HG02588 (cell line): ENCODE measurements at regions not wholly inside any gene's neighbourhood (a gene's known extent, or its start where the extent isn't known, plus 50 kb on each side); places are given as distances from the start of the nearest gene placed in this dataset.
"Not testable (repeated sequence)": the region's sequence is repeated elsewhere in the genome, so short reads cannot be mapped to it uniquely, and the experiment has no call there.

Source experiments
- ATAC-seq: cut with Tn5 transposase; IDR thresholded peaks from one replicate; pipeline ENCODE4 v1.9.1; 2021; ENCODE audit warnings: mild to moderate bottlenecking, moderate library complexity; ENCODE audit not compliant: unreplicated experiment

DNA sequence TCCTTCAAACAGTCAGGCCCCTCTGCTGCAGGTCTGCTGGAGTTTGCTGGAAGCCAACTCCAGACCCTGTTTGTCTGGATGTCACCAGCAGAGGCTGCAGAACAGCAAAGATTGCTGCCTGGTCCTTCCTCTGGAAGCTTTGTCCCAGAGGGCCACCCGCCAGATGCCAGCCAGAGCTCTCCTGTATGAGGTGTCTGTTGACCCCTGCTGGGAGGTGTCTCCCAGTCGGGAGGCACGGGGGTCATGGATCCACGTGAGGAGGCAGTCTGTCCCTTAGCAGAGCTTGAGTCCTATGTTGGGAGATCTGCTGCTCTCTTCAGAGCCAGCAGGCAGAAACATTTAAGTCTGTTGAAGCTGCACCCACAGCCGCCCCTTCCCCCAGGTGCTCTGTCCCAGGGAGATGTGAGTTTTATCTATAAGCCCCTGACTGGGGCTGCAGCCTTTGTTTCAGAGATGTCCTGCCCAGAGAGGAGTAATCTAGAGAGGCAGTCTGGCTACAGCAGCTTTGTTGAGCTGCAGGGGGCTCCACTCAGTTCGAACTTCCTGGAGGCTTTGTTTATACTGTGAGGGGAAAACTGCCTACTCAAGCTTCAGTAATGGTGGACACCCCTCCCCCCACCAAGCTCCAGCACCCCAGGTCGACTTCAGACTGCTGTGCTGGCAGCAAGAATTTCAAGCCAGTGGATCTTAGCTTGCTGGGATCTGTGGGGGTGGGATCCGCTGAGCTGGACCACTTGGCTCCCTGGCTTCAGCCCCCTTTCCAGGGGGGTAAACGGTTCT, 72.1 kb downstream of the OGFRL1 start:
- ATAC-seq, result not testable (repeated sequence)

DNA sequence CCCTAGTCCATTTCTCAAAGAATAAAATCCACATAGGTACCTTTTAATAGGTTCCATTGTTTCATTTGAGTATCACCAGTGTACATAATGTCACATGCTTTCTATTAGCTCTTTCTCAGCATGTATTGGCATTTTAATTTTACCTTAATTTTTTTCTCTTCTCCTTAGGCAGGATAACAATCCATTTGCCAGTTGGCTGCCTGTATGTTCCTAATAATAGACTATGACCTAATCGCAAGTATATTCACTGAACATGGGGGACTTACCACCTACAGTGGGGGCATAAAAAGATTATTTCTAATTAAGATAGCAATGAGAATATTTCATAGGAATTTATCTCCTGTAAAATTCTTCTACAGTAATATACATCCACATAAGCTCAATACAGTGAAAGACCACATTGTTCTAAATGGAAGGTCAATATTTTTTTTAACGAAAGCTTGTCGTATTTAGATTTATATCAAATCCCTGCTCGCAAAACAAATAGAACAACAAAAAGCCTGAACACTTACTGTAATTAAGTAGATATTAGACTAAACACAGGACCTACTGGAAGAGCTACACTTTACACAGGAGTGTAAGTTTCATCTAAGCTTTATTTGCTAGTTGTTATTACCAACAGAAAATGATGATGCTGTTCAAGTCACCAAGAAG, 76.4 kb downstream of the OGFRL1 start:
- no peak for ATAC-seq

DNA sequence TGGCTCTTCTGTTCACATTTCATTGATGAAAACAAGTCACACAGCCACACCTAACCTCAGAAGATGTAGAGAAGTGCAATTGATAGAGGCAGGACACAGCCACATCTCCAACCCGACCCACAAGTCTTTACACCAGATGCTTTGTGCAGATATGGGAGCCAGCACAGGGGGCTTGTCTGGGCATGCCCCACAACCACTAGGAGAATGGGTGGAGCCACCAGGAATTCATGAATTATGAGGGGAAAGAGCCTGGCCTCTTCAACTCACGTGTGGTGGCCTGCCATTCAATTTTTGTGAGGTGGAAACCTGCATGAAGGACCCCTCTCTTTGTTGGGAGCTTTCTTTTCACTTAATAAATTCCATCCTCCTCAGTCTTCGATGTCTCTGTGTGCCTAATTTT, 79.1 kb downstream of the OGFRL1 start:
- ATAC-seq, result no peak

DNA sequence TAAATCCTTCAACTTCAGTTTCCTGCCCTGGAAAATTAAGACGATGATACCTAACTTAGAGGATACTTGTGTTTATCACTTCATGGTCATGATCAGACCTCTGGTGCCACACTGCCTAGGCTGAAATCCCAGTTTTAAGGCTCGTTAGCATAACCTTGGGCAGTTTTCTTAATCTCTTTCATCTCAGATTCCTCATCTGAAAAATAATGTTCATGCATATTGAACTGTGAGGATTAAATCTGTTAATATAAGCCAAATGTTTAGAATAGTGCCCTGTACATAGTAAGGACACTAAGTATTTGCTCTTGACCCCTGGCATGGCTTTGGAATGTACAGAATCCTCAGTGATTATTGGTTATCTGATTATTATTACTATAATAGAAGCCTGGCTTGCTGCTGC, 79.7 kb downstream of the OGFRL1 start:
- ATAC-seq, result no peak

GRCh38 chr6:71371559-71371958, 82.9 kb downstream of the OGFRL1 start:
- ATAC-seq, result no peak

GRCh38 chr6:71373943-71374342, 85.3 kb downstream of the OGFRL1 start:
- ATAC-seq, result no peak

DNA sequence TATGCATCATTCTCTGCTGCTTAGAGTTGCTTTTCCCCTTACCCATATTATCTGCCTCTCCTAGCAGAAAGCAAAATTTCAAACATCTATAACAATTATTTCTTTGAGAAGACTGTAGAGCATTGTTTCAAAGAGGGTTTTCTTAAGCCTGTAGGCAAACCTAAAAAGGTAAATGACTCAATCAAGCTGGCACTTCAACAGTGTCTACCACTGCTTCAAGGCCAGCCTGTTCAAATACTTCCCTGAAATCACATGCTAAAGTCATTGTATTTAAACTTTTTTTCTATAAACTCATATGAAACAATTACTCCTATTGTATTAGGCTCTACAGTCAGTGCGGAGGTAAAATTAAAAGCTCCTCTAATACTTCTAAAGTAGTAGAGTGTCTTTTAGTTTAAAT, 87.1 kb downstream of the OGFRL1 start:
- no peak for ATAC-seq

- ATAC-seq, result no peak
Observed at GRCh38 chr6:71376830-71377229, 88.2 kb downstream of the OGFRL1 start.

DNA sequence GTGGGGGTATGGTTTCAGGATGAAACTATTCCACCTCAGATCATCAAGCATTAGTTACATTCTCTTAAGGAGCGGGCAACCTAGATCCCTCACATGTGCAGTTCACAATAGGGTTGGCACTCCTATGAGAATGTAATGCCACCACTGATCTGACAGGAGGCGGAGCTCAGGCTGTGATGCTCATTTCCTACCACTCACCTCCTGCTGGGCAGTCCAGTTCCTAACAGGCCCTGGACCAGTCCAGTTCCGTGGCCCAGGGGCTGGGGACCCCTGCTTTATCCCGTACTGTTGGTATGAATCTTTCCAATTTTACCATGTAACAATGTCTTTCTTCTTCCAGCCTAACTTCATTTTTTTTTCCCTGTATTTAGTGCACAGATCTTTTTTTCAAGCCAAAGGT, 94.9 kb downstream of the OGFRL1 start:
- ATAC-seq, result no peak

- ATAC-seq, result no peak
Observed at GRCh38 chr6:71383901-71384489, 95.4 kb downstream of the OGFRL1 start.

DNA sequence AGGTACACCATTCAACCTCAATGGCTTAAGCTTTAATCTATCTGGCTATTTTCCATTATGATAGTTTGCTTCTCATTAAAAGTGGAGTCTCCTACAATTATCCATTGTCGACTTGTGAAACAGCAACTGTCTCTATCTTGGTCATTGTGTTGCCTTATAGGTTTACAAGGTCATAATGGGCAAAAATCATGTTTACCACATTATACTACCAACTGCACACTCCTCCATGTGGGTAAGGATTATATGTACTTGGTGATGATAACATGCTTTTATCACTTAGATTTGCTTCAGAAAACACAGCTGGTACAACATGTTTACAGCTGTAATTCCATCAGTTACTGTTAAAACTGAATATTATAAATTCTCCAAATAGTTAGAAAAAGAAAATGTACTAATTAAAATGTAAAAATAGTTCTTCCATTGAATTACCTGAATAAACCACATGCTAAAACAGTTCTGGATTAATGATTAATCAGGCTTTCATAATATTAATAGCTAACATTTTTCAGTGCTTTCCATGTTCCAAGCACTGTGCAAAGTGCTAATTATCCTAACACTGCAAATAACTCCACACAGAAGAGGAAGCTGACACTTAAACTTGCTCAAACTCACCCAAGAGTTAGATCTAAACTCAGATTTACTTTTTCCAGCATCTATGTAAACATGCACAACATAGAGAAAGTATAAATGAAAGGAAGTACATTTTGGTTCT, 96.7 kb downstream of the OGFRL1 start:
- ATAC-seq, result no peak

DNA sequence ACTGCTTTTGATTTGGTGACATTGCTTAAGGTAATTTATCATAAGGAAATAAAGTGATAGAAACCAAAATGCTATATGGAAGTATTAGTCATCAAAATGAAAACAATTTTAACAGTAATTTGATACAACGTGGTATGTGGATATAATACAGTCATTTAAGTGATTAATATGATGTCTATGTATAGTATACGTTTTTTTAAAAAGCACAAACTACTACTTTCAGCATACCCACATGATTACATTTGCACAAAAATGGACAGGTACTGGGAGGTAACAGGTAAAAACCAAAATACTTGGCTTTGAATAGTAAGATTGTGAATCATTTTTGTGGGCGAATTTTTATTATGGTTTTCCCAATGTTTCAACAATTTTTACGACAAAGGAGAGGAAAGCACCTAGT, 97.6 kb downstream of the OGFRL1 start:
- no peak for ATAC-seq

DNA sequence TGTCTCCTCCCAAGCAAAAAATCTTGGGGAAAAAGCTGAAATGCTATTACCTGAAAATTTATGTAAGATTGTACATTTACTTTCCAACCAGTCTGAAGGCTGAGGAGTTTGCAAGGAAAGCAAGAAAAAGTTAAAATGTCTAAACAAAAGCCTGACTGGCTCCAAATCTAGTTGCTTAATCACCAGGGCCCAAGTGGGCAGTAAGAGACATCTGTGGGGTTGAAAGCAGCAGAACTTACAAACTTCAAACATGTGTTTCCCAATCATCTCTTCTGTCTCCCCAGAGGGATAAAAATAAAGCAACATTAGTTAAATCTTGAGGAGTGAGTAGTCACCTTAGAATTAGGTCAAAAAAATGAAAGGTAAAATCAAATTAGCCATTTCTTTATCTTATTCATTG, 98.6 kb downstream of the OGFRL1 start:
- ATAC-seq, result no peak

GRCh38 chr6:71388068-71388744, 99.6 kb downstream of the OGFRL1 start:
- ATAC-seq, result peak; percentile 48

- ATAC-seq, result no peak
Observed at GRCh38 chr6:71388856-71389527, 100.4 kb downstream of the OGFRL1 start.

GRCh38 chr6:71391126-71391525, 102.5 kb downstream of the OGFRL1 start:
- ATAC-seq, result no peak

- no peak for ATAC-seq
Observed at GRCh38 chr6:71392276-71392675, 103.7 kb downstream of the OGFRL1 start.

- no peak for ATAC-seq
Observed at GRCh38 chr6:71393471-71393870, 104.9 kb downstream of the OGFRL1 start.

GRCh38 chr6:71393981-71394432, 105.4 kb downstream of the OGFRL1 start:
- no peak for ATAC-seq

- no peak for ATAC-seq
Observed at GRCh38 chr6:71394926-71395325, 106.3 kb downstream of the OGFRL1 start.
